Neural progenitor cell (in vitro differentiated cells): ENCODE measurements at regions not wholly inside any gene's neighbourhood (a gene's known extent, or its start where the extent isn't known, plus 50 kb on each side); places are given as distances from the start of the nearest gene placed in this dataset.

ENCODE experiments used
- DNase-seq: peaks from one replicate; pipeline ENCODE4 v3.0.0-alpha.2; 2016; ENCODE audit warnings: low spot score
- H2AFZ ChIP-seq: fragments of 200-600 bp; sonication (generic); replicated peaks from 2 replicates; pipeline ENCODE4 v1.6.1; 2016; ENCODE audit warnings: antibody characterized with exemption
- H3F3A ChIP-seq: fragments of 200-600 bp; sonication (generic); 2 replicates; pipeline ENCODE4 v1.6.1; 2016; ENCODE audit warnings: antibody characterized with exemption, low read depth
- H3K27ac ChIP-seq: fragments of 200-600 bp; sonication (generic); 2 replicates; pipeline ENCODE4 v1.5.1; 2016; ENCODE audit warnings: mild to moderate bottlenecking
- H3K27me3 ChIP-seq: fragments of 200-600 bp; sonication (generic); 2 replicates; pipeline ENCODE4 v1.6.1; 2016; ENCODE audit warnings: mild to moderate bottlenecking, moderate library complexity
- H3K36me3 ChIP-seq: fragments of 200-600 bp; sonication (generic); 2 replicates; pipeline ENCODE4 v1.5.1; 2016
- H3K4me1 ChIP-seq: fragments of 200-600 bp; sonication (generic); 2 replicates; pipeline ENCODE4 v1.6.1; 2016; ENCODE audit warnings: mixed run types
- H3K4me2 ChIP-seq: fragments of 200-600 bp; sonication (generic); 2 replicates; pipeline ENCODE4 v1.6.1; 2016
- H3K4me3 ChIP-seq: fragments of 200-600 bp; sonication (generic); 2 replicates; pipeline ENCODE4 v1.5.1; 2016
- H3K79me2 ChIP-seq: fragments of 200-600 bp; sonication (generic); 2 replicates; pipeline ENCODE4 v1.6.1; 2016; ENCODE audit warnings: low read depth
- H3K9ac ChIP-seq: fragments of 200-600 bp; sonication (generic); 2 replicates; pipeline ENCODE4 v1.6.1; 2016
- H3K9me3 ChIP-seq: fragments of 200-600 bp; sonication (generic); 2 replicates; pipeline ENCODE4 v1.5.1; 2016; ENCODE audit warnings: low read depth
- H4K20me1 ChIP-seq: fragments of 200-600 bp; sonication (generic); 2 replicates; pipeline ENCODE4 v1.6.1; 2016; ENCODE audit warnings: low read depth
- H3K27ac Mint-ChIP-seq: 3 replicates; pipeline ENCODE4 v1.8.0; 2021; ENCODE audit warnings: mixed read lengths
- H3K27me3 Mint-ChIP-seq: 2 replicates; pipeline ENCODE4 v1.8.0; 2022; ENCODE audit warnings: low read depth, mild to moderate bottlenecking, inconsistent platforms, moderate library complexity, mixed read lengths; ENCODE audit not compliant: insufficient read depth
- H3K36me3 Mint-ChIP-seq: 3 replicates; pipeline ENCODE4 v1.8.0; 2021; ENCODE audit warnings: mixed read lengths
- H3K4me1 Mint-ChIP-seq: 3 replicates; pipeline ENCODE4 v1.8.0; 2021; ENCODE audit warnings: mixed read lengths
- H3K4me3 Mint-ChIP-seq: 3 replicates; pipeline ENCODE4 v1.8.0; 2021; ENCODE audit warnings: mild to moderate bottlenecking, moderate library complexity, mixed read lengths
- H3K9me3 Mint-ChIP-seq: 3 replicates; pipeline ENCODE4 v1.8.0; 2020; ENCODE audit warnings: mixed read lengths
- EZH2 ChIP-seq: fragments of 200-600 bp; sonication (generic); IDR thresholded peaks from 2 replicates; pipeline ENCODE4 v1.6.1; 2017; ENCODE audit warnings: antibody characterized with exemption, mild to moderate bottlenecking, moderate library complexity
- EZH2phosphoT487 ChIP-seq: fragments of 200-600 bp; sonication (generic); IDR thresholded peaks from 2 replicates; pipeline ENCODE4 v1.6.1; 2017; ENCODE audit warnings: antibody characterized with exemption
- TF ChIP-seq, protein P1 (sequence below): fragments of 200-600 bp; sonication (generic); IDR thresholded peaks from 2 replicates; pipeline ENCODE4 v1.5.1; 2017; ENCODE audit warnings: antibody characterized with exemption, mild to moderate bottlenecking

DNA sequence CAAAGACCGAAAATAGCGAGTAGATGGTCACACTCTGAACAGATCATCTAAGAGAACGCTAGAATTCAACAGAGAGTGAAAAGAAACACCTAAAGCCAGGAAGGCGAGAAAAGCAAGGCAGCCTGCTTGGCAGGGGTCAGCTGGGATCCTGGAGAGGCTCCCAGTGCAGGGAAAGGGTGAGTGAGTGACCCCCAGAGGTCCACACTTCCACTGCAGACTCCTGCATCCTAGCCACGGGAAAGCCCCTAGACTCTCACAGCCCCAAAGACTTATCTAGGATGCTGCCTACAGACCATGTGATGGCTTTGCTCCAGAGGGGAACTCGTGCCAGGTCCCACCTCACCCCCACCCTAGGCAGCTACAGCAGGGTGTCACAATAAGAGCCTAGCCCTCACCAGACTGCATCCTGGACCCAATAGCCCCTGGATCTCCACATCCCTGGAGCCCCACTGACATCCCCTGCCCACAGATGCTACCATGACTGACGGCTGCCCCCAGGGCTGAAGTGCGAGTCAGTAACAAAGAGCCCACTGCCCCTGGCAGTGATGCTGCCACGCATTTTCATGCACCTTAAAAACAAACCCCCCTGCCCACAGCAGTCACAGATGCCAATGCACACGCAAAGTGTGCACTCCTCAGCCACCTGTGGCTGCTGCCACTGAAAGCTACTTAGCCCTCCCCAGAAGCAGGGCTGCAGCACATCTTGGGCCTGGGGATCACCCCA, 62.2 kb downstream of the PSMG1 start:
- Histone ChIP-seq H3K9ac (no peak overlapping the region), H3K9me3 (no peaks in the 10 kb centered on the region), H4K20me1 (no peaks in the 10 kb centered on the region), H3K4me3 (no peak overlapping the region), H3K27ac (no peak overlapping the region), H3K4me2 (no peak overlapping the region), H3K79me2 (no peaks in the 10 kb centered on the region), H3K4me1 (no peaks in the 10 kb centered on the region), H3K36me3 (no peaks in the 10 kb centered on the region), H2AFZ (peak overlapping the region; percentile 57), H3F3A (no peaks in the 10 kb centered on the region), H3K27me3 (no peaks in the 10 kb centered on the region)
- Mint-ChIP-seq H3K4me1 (peaks cover 7% of the 10 kb centered on the region), H3K4me3 (no peak overlapping the region), H3K27me3 (peaks cover 16% of the 10 kb centered on the region), H3K9me3 (peaks cover 29% of the 10 kb centered on the region), H3K36me3 (peaks cover 11% of the 10 kb centered on the region), H3K27ac (no peak overlapping the region)
- peak; percentile 37 for DNase-seq
- TF ChIP-seq EZH2phosphoT487: no peak
- TF ChIP-seq, protein P1, sequence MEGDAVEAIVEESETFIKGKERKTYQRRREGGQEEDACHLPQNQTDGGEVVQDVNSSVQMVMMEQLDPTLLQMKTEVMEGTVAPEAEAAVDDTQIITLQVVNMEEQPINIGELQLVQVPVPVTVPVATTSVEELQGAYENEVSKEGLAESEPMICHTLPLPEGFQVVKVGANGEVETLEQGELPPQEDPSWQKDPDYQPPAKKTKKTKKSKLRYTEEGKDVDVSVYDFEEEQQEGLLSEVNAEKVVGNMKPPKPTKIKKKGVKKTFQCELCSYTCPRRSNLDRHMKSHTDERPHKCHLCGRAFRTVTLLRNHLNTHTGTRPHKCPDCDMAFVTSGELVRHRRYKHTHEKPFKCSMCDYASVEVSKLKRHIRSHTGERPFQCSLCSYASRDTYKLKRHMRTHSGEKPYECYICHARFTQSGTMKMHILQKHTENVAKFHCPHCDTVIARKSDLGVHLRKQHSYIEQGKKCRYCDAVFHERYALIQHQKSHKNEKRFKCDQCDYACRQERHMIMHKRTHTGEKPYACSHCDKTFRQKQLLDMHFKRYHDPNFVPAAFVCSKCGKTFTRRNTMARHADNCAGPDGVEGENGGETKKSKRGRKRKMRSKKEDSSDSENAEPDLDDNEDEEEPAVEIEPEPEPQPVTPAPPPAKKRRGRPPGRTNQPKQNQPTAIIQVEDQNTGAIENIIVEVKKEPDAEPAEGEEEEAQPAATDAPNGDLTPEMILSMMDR: peak; percentile 27

DNA sequence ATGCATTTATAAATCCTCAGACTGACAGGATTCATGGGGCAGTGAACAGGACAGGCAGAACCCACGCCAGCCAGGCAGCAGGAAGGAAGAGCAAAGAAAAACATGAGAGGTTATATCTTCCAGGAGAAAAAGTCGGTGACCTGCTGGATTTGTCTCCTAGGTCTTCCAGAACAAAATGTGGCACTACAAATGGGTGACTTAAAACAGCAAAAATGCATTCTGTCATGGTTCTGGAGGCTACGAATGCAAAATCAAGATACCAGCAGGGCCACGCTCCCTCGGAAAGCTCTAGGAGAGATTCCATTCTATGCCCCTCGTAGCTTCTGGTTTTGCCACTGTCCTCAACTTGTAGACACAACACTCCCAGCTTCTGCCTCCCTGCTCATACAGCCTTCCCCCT, 63.4 kb downstream of the PSMG1 start:
- DNase-seq: no peak
- Histone ChIP-seq H3K9me3 (no peaks in the 10 kb centered on the region), H3K4me1 (no peaks in the 10 kb centered on the region), H3K27ac (no peak overlapping the region), H3K36me3 (no peaks in the 10 kb centered on the region), H3K27me3 (no peaks in the 10 kb centered on the region), H3K79me2 (no peaks in the 10 kb centered on the region), H3F3A (no peaks in the 10 kb centered on the region), H3K4me3 (no peak overlapping the region), H3K9ac (no peak overlapping the region), H3K4me2 (no peak overlapping the region), H4K20me1 (no peaks in the 10 kb centered on the region), H2AFZ (no peak overlapping the region)
- no peak overlapping the region for H3K27ac Mint-ChIP-seq
- TF ChIP-seq EZH2 (no peak), EZH2phosphoT487 (no peak)
- TF ChIP-seq, protein P1: no peak
- no peak overlapping the region for H3K4me3 Mint-ChIP-seq
- peaks cover 11% of the 10 kb centered on the region for H3K36me3 Mint-ChIP-seq
- peaks cover 14% of the 10 kb centered on the region for H3K27me3 Mint-ChIP-seq
- peaks cover 26% of the 10 kb centered on the region for H3K9me3 Mint-ChIP-seq
- H3K4me1 Mint-ChIP-seq: peaks cover 3% of the 10 kb centered on the region

DNA sequence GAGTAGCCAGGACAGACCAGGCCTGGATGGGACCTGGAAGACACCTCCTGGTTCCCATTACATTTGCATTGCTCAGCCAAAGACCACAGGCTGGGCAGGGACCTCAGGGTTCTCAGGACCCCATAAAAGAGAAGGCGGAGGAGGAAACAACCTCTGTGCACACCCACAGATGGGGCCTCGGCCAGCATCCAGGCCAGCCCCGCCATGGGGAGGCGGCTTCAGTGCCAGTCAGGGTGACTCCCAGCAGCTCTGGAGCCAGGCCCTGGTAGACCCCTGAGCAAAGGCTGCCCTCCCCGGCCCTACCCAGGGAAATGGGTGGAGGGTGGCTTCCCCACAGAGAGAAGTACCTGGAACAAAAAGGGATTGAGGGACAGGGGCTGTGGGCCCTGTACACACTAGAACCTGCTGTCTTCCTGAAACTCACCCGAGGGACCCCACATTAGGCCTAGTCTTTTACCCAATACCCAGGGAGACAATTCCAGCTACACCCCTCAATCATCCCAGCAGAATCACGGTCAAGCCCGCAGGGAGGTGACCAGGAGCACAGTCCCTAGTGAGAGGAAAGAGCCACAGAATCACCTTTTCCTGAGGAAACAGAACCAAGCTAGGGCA, 64.5 kb downstream of the PSMG1 start:
- H4K20me1 ChIP-seq: no peaks in the 10 kb centered on the region
- H2AFZ ChIP-seq: no peak overlapping the region
- no peaks in the 10 kb centered on the region for H3K27me3 ChIP-seq
- H3K9ac ChIP-seq: no peak overlapping the region
- H3F3A ChIP-seq: no peaks in the 10 kb centered on the region
- H3K27me3 Mint-ChIP-seq: peaks cover 14% of the 10 kb centered on the region
- H3K4me2 ChIP-seq: no peak overlapping the region
- no peaks in the 10 kb centered on the region for H3K4me1 ChIP-seq
- H3K4me1 Mint-ChIP-seq: peaks cover 3% of the 10 kb centered on the region
- no peaks in the 10 kb centered on the region for H3K36me3 ChIP-seq
- no peak for TF ChIP-seq EZH2
- no peak for TF ChIP-seq EZH2phosphoT487
- TF ChIP-seq, protein P1: no peak
- H3K9me3 ChIP-seq: no peaks in the 10 kb centered on the region
- H3K27ac ChIP-seq: no peak overlapping the region
- no peak overlapping the region for H3K4me3 Mint-ChIP-seq
- no peak overlapping the region for H3K27ac Mint-ChIP-seq
- no peak overlapping the region for H3K4me3 ChIP-seq
- no peak for DNase-seq
- H3K36me3 Mint-ChIP-seq: peaks cover 11% of the 10 kb centered on the region
- H3K9me3 Mint-ChIP-seq: peaks cover 26% of the 10 kb centered on the region
- H3K79me2 ChIP-seq: no peaks in the 10 kb centered on the region
